NK-92 treated with Interleukin-12 subunit alpha and Interleukin-12 subunit beta, amount 100 ng/mL, for 24 hours (cell line): ENCODE measurements at regions not wholly inside any gene's neighbourhood (a gene's known extent, or its start where the extent isn't known, plus 50 kb on each side); places are given as distances from the start of the nearest gene placed in this dataset.
"Not testable (repeated sequence)": the region's sequence is repeated elsewhere in the genome, so short reads cannot be mapped to it uniquely, and the experiment has no call there.

Experiments used
- DNase-seq: peaks from one replicate; lab custom pipeline; 2025; lab: John Stamatoyannopoulos, UW

GRCh38 chr6:90372450-90372849, 75.8 kb upstream of the BACH2 start:
- DNase-seq: no peak

- no peak for DNase-seq
Measured at GRCh38 chr6:90370493-90370959, 73.9 kb upstream of the BACH2 start.

GRCh38 chr6:90369651-90370050, 73.0 kb upstream of the BACH2 start:
- DNase-seq: no peak

- DNase-seq: peak; percentile 42
Measured at GRCh38 chr6:90369024-90369519, 72.4 kb upstream of the BACH2 start.

GRCh38 chr6:90368601-90369000, 72.0 kb upstream of the BACH2 start:
- no peak for DNase-seq

- no peak for DNase-seq
Measured at GRCh38 chr6:90368001-90368400, 71.4 kb upstream of the BACH2 start.

- no peak for DNase-seq
Measured at GRCh38 chr6:90365565-90366219, 69.0 kb upstream of the BACH2 start.

GRCh38 chr6:90365002-90365401, 68.4 kb upstream of the BACH2 start:
- no peak for DNase-seq

GRCh38 chr6:90364286-90364685, 67.6 kb upstream of the BACH2 start:
- DNase-seq: no peak

- no peak for DNase-seq
Measured at GRCh38 chr6:90362318-90362717, 65.7 kb upstream of the BACH2 start.

- DNase-seq: no peak
Measured at GRCh38 chr6:90361174-90361573, 64.5 kb upstream of the BACH2 start.

GRCh38 chr6:90358036-90358770, 61.6 kb upstream of the BACH2 start:
- DNase-seq: not testable (repeated sequence)

- DNase-seq: no peak
Measured at GRCh38 chr6:90356012-90356421, 59.4 kb upstream of the BACH2 start.

- DNase-seq: no peak
Measured at GRCh38 chr6:90354961-90355360, 58.3 kb upstream of the BACH2 start.

- no peak for DNase-seq
Measured at GRCh38 chr6:90351696-90352095, 55.1 kb upstream of the BACH2 start.

GRCh38 chr6:90350689-90351554, 54.3 kb upstream of the BACH2 start:
- no peak for DNase-seq

GRCh38 chr6:90347411-90347851, 50.8 kb upstream of the BACH2 start:
- DNase-seq: no peak

- DNase-seq: no peak
Measured at GRCh38 chr6:90346729-90347128, 50.1 kb upstream of the BACH2 start.
